ENCODE measurements at regions not wholly inside any gene's neighbourhood (a gene's known extent, or its start where the extent isn't known, plus 50 kb on each side); places are given as distances from the start of the nearest gene placed in this dataset.

DNA sequence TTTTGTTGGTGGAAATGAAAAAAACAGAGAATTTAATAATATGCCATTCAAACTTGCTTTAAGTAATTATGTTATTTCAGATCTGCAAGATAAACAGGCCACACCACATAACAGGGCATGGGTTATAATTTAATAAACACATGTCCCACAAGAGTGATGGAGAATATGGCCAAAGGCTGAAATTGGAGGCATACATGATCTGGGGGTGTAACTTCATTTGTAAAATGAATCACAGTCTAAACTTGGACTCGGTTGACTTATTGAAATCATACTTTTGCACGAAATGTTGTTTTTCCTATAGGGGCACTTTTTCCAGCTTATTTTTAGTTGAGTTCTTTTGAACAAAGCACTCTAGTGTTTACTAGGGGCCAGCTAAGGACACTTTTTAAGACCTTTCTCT is 151.6 kb downstream of the TMEM26 start:
- no peak for DNase-seq (ENCODE audit: low spot score)
- no peak overlapping the region for H3K4me3 ChIP-seq (ENCODE audit: low read depth in 1 of 3, low read length in 3 of 3)
- no peak overlapping the region for H3K27ac ChIP-seq (ENCODE audit: low read depth in 1 of 2, low read length in 2 of 2)
- peaks cover 0 to 7% (median 3%) of the 10 kb centered on the region in 4 donors for H3K9me3 ChIP-seq (ENCODE audit: control insufficient read depth in 4 of 4, low read length in 3 of 4)
- H3K27me3 ChIP-seq (ENCODE audit: control insufficient read depth in 4 of 4, insufficient read depth in 4 of 4, low read length in 3 of 4), result no peaks in the 10 kb centered on the region
- no peak overlapping the region for H3K9ac ChIP-seq (ENCODE audit: low read depth in 1 of 2, low read length in 2 of 2)
- H3K4me1 ChIP-seq (ENCODE audit: control insufficient read depth in 4 of 4, insufficient read depth in 4 of 4, low read length in 3 of 4), result no peaks in the 10 kb centered on the region
- H3K36me3 ChIP-seq (ENCODE audit: control insufficient read depth in 4 of 4, insufficient read depth in 3 of 4, low read depth in 1 of 4, low read length in 3 of 4), result no peaks in the 10 kb centered on the region
- TF ChIP-seq HNF4G (IDR thresholded peaks at IDR 0.05) (no peak), GABPA (IDR thresholded peaks at IDR 0.05 in 1 of 2, conservative IDR thresholded peaks at IDR 0.05 in 1 of 2) (no peak), RAD21 (IDR thresholded peaks at IDR 0.05) (no peak), RXRA (IDR thresholded peaks at IDR 0.05) (no peak), JUND (IDR thresholded peaks at IDR 0.05) (no peak), SP1 (IDR thresholded peaks at IDR 0.05) (no peak), HNF4A (conservative IDR thresholded peaks at IDR 0.05) (no peak), TAF1 (conservative IDR thresholded peaks at IDR 0.05) (no peak), NR2F2 (IDR thresholded peaks at IDR 0.05) (no peak), YY1 (IDR thresholded peaks at IDR 0.05) (no peak), FOXA2 (IDR thresholded peaks at IDR 0.05) (no peak), FOXA1 (IDR thresholded peaks at IDR 0.05) (no peak), EGR1 (IDR thresholded peaks at IDR 0.05; ENCODE audit: low read depth in 2 of 2) (no peak)
- TF ChIP-seq, protein P1, sequence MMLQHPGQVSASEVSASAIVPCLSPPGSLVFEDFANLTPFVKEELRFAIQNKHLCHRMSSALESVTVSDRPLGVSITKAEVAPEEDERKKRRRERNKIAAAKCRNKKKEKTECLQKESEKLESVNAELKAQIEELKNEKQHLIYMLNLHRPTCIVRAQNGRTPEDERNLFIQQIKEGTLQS (IDR thresholded peaks at IDR 0.05), result no peak
- TF ChIP-seq, protein P2, sequence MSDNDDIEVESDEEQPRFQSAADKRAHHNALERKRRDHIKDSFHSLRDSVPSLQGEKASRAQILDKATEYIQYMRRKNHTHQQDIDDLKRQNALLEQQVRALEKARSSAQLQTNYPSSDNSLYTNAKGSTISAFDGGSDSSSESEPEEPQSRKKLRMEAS (IDR thresholded peaks at IDR 0.05), result no peak
- TF ChIP-seq, protein P3, sequence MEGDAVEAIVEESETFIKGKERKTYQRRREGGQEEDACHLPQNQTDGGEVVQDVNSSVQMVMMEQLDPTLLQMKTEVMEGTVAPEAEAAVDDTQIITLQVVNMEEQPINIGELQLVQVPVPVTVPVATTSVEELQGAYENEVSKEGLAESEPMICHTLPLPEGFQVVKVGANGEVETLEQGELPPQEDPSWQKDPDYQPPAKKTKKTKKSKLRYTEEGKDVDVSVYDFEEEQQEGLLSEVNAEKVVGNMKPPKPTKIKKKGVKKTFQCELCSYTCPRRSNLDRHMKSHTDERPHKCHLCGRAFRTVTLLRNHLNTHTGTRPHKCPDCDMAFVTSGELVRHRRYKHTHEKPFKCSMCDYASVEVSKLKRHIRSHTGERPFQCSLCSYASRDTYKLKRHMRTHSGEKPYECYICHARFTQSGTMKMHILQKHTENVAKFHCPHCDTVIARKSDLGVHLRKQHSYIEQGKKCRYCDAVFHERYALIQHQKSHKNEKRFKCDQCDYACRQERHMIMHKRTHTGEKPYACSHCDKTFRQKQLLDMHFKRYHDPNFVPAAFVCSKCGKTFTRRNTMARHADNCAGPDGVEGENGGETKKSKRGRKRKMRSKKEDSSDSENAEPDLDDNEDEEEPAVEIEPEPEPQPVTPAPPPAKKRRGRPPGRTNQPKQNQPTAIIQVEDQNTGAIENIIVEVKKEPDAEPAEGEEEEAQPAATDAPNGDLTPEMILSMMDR (IDR thresholded peaks at IDR 0.05; ENCODE audit: low read depth, low read length, missing input control), result no peak
- TF ChIP-seq, protein P4, sequence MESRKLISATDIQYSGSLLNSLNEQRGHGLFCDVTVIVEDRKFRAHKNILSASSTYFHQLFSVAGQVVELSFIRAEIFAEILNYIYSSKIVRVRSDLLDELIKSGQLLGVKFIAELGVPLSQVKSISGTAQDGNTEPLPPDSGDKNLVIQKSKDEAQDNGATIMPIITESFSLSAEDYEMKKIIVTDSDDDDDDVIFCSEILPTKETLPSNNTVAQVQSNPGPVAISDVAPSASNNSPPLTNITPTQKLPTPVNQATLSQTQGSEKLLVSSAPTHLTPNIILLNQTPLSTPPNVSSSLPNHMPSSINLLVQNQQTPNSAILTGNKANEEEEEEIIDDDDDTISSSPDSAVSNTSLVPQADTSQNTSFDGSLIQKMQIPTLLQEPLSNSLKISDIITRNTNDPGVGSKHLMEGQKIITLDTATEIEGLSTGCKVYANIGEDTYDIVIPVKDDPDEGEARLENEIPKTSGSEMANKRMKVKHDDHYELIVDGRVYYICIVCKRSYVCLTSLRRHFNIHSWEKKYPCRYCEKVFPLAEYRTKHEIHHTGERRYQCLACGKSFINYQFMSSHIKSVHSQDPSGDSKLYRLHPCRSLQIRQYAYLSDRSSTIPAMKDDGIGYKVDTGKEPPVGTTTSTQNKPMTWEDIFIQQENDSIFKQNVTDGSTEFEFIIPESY (IDR thresholded peaks at IDR 0.05), result no peak
- TF ChIP-seq, protein P5, sequence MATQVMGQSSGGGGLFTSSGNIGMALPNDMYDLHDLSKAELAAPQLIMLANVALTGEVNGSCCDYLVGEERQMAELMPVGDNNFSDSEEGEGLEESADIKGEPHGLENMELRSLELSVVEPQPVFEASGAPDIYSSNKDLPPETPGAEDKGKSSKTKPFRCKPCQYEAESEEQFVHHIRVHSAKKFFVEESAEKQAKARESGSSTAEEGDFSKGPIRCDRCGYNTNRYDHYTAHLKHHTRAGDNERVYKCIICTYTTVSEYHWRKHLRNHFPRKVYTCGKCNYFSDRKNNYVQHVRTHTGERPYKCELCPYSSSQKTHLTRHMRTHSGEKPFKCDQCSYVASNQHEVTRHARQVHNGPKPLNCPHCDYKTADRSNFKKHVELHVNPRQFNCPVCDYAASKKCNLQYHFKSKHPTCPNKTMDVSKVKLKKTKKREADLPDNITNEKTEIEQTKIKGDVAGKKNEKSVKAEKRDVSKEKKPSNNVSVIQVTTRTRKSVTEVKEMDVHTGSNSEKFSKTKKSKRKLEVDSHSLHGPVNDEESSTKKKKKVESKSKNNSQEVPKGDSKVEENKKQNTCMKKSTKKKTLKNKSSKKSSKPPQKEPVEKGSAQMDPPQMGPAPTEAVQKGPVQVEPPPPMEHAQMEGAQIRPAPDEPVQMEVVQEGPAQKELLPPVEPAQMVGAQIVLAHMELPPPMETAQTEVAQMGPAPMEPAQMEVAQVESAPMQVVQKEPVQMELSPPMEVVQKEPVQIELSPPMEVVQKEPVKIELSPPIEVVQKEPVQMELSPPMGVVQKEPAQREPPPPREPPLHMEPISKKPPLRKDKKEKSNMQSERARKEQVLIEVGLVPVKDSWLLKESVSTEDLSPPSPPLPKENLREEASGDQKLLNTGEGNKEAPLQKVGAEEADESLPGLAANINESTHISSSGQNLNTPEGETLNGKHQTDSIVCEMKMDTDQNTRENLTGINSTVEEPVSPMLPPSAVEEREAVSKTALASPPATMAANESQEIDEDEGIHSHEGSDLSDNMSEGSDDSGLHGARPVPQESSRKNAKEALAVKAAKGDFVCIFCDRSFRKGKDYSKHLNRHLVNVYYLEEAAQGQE (IDR thresholded peaks at IDR 0.05), result no peak
- WGBS, result 86% methylated on average over 2 of the region's 2 CpGs

All from liver (tissue), 8 donors.